ENCODE measurements at regions not wholly inside any gene's neighbourhood (a gene's known extent, or its start where the extent isn't known, plus 50 kb on each side); places are given as distances from the start of the nearest gene placed in this dataset.
A peak's percentile ranks its signal among the peaks of the same experiment; 100 is the strongest.

- no peak overlapping the region for H3K4me3 ChIP-seq (ENCODE audit: control insufficient read depth in 2 of 3, extremely low read depth in 1 of 3, insufficient read depth in 2 of 3, low read depth in 1 of 3, low read length in 3 of 3)
- no peak overlapping the region for H3K4me2 ChIP-seq (ENCODE audit: control insufficient read depth, extremely low read depth, insufficient read depth, low read depth, low read length)
- H3K9ac ChIP-seq (ENCODE audit: control insufficient read depth, extremely low read depth, insufficient read depth, low read length) = no peak overlapping the region
- no peaks in the 10 kb centered on the region for H4K20me1 ChIP-seq (ENCODE audit: control insufficient read depth, extremely low read depth, insufficient read depth, low read length)
- TF ChIP-seq EZH2 (IDR thresholded peaks at IDR 0.05; ENCODE audit: low read length) = no peak
- H3K36me3 ChIP-seq (ENCODE audit: control insufficient read depth in 2 of 2, extremely low read depth in 1 of 2, insufficient read depth in 2 of 2, low read length in 2 of 2) = no peaks in the 10 kb centered on the region
- no peaks in the 10 kb centered on the region for H3K27me3 ChIP-seq (ENCODE audit: control insufficient read depth, extremely low read depth, insufficient read depth, low read length)
- dilution Hi-C loops (cut with MboI; ENCODE audit: extremely low pct_ligation_motif_present, low sequenced_read_pairs) = no loop called here
- H2AFZ ChIP-seq (ENCODE audit: control insufficient read depth, low read length) = no peak overlapping the region
- no peaks in the 10 kb centered on the region for H3K79me2 ChIP-seq (ENCODE audit: control insufficient read depth, insufficient read depth, low read length)
- H3K9me1 ChIP-seq (ENCODE audit: control insufficient read depth, extremely low read depth, insufficient read depth, low read length) = no peaks in the 10 kb centered on the region
- no peaks in the 10 kb centered on the region for H3K9me3 ChIP-seq (ENCODE audit: control insufficient read depth, low read depth, low read length)
- no peak for DNase-seq (ENCODE audit: low read depth, low spot score)
- H3K27ac ChIP-seq (ENCODE audit: control insufficient read depth, insufficient read depth, low read length) = no peak overlapping the region
- H3K4me1 ChIP-seq (ENCODE audit: control insufficient read depth, extremely low read depth, insufficient read depth, low read length) = no peaks in the 10 kb centered on the region
- FAIRE-seq = no peak
Observed at GRCh38 chr6:82442061-82442719, 78.6 kb downstream of the TPBG start.

GRCh38 chr6:82458147-82458546 is 94.5 kb downstream of the TPBG start:
- Histone ChIP-seq H4K20me1 (ENCODE audit: control insufficient read depth, extremely low read depth, insufficient read depth, low read length) (no peaks in the 10 kb centered on the region), H3K4me1 (ENCODE audit: control insufficient read depth, extremely low read depth, insufficient read depth, low read length) (peaks cover 21% of the 10 kb centered on the region), H2AFZ (ENCODE audit: control insufficient read depth, low read length) (no peak overlapping the region), H3K4me3 (ENCODE audit: control insufficient read depth in 2 of 3, extremely low read depth in 1 of 3, insufficient read depth in 2 of 3, low read depth in 1 of 3, low read length in 3 of 3) (peak overlapping the region in 1 of 3 experiments; percentile 38), H3K4me2 (ENCODE audit: control insufficient read depth, extremely low read depth, insufficient read depth, low read depth, low read length) (peak overlapping the region; percentile 49), H3K27me3 (ENCODE audit: control insufficient read depth, extremely low read depth, insufficient read depth, low read length) (no peaks in the 10 kb centered on the region), H3K79me2 (ENCODE audit: control insufficient read depth, insufficient read depth, low read length) (no peaks in the 10 kb centered on the region), H3K9ac (ENCODE audit: control insufficient read depth, extremely low read depth, insufficient read depth, low read length) (no peak overlapping the region), H3K9me3 (ENCODE audit: control insufficient read depth, low read depth, low read length) (peaks cover 4% of the 10 kb centered on the region), H3K9me1 (ENCODE audit: control insufficient read depth, extremely low read depth, insufficient read depth, low read length) (no peaks in the 10 kb centered on the region), H3K36me3 (ENCODE audit: control insufficient read depth in 2 of 2, extremely low read depth in 1 of 2, insufficient read depth in 2 of 2, low read length in 2 of 2) (no peaks in the 10 kb centered on the region), H3K27ac (ENCODE audit: control insufficient read depth, insufficient read depth, low read length) (peak overlapping the region; percentile 65)
- dilution Hi-C loops (cut with MboI; ENCODE audit: extremely low pct_ligation_motif_present, low sequenced_read_pairs) = no loop called here
- DNase-seq (ENCODE audit: low read depth, low spot score) (peak; percentile 98), FAIRE-seq (peak; percentile 99)
- TF ChIP-seq EZH2 (IDR thresholded peaks at IDR 0.05; ENCODE audit: low read length) (no peak), CTCF (optimal IDR thresholded peaks at IDR 0.05 in 1 of 3, IDR thresholded peaks at IDR 0.05 in 1 of 3, conservative IDR thresholded peaks at IDR 0.05 in 1 of 3; ENCODE audit: extremely low read depth in 1 of 3, insufficient read depth in 2 of 3, low read length in 3 of 3) (no peak)

GRCh38 chr6:82458705-82459104 is 95.1 kb downstream of the TPBG start:
- H3K27ac ChIP-seq (ENCODE audit: control insufficient read depth, insufficient read depth, low read length) = peak overlapping the region; percentile 65
- no peak for DNase-seq (ENCODE audit: low read depth, low spot score)

More at GRCh38 chr6:82458705-82459104, 95.1 kb downstream of the TPBG start:
- dilution Hi-C loops (cut with MboI; ENCODE audit: extremely low pct_ligation_motif_present, low sequenced_read_pairs) = no loop called here
- no peak for FAIRE-seq
- H3K9me3 ChIP-seq (ENCODE audit: control insufficient read depth, low read depth, low read length) = peaks cover 4% of the 10 kb centered on the region
- TF ChIP-seq CTCF (optimal IDR thresholded peaks at IDR 0.05 in 1 of 3, IDR thresholded peaks at IDR 0.05 in 1 of 3, conservative IDR thresholded peaks at IDR 0.05 in 1 of 3; ENCODE audit: extremely low read depth in 1 of 3, insufficient read depth in 2 of 3, low read length in 3 of 3) = no peak
- TF ChIP-seq EZH2 (IDR thresholded peaks at IDR 0.05; ENCODE audit: low read length) = no peak
- no peak overlapping the region for H3K4me3 ChIP-seq (ENCODE audit: control insufficient read depth in 2 of 3, extremely low read depth in 1 of 3, insufficient read depth in 2 of 3, low read depth in 1 of 3, low read length in 3 of 3)
- H3K27me3 ChIP-seq (ENCODE audit: control insufficient read depth, extremely low read depth, insufficient read depth, low read length) = no peaks in the 10 kb centered on the region
- H3K4me1 ChIP-seq (ENCODE audit: control insufficient read depth, extremely low read depth, insufficient read depth, low read length) = peaks cover 21% of the 10 kb centered on the region
- H4K20me1 ChIP-seq (ENCODE audit: control insufficient read depth, extremely low read depth, insufficient read depth, low read length) = no peaks in the 10 kb centered on the region
- H3K9me1 ChIP-seq (ENCODE audit: control insufficient read depth, extremely low read depth, insufficient read depth, low read length) = no peaks in the 10 kb centered on the region
- H2AFZ ChIP-seq (ENCODE audit: control insufficient read depth, low read length) = peak overlapping the region; percentile 41
- no peaks in the 10 kb centered on the region for H3K36me3 ChIP-seq (ENCODE audit: control insufficient read depth in 2 of 2, extremely low read depth in 1 of 2, insufficient read depth in 2 of 2, low read length in 2 of 2)
- no peak overlapping the region for H3K9ac ChIP-seq (ENCODE audit: control insufficient read depth, extremely low read depth, insufficient read depth, low read length)
- H3K4me2 ChIP-seq (ENCODE audit: control insufficient read depth, extremely low read depth, insufficient read depth, low read depth, low read length) = peak overlapping the region; percentile 48
- no peaks in the 10 kb centered on the region for H3K79me2 ChIP-seq (ENCODE audit: control insufficient read depth, insufficient read depth, low read length)

Measured in keratinocyte (primary cell).